AG09309 (cell line): ENCODE measurements at regions not wholly inside any gene's neighbourhood (a gene's known extent, or its start where the extent isn't known, plus 50 kb on each side); places are given as distances from the start of the nearest gene placed in this dataset.

Source experiments
- DNase-seq: peaks from one replicate; pipeline ENCODE4 v3.0.0-alpha.2; 2010; ENCODE audit warnings: low read depth
- H3K4me3 ChIP-seq: 2 replicates; pipeline ENCODE4 v1.5.1; 2011; ENCODE audit warnings: mild to moderate bottlenecking, low read depth, low read length, moderate library complexity; ENCODE audit not compliant: control insufficient read depth
- CTCF ChIP-seq: IDR thresholded peaks from 2 replicates; pipeline ENCODE4 v1.5.1; 2011; ENCODE audit warnings: mild to moderate bottlenecking, low read depth, low read length, inconsistent platforms; ENCODE audit not compliant: insufficient read depth, control insufficient read depth; ENCODE audit errors: missing control alignments

DNA sequence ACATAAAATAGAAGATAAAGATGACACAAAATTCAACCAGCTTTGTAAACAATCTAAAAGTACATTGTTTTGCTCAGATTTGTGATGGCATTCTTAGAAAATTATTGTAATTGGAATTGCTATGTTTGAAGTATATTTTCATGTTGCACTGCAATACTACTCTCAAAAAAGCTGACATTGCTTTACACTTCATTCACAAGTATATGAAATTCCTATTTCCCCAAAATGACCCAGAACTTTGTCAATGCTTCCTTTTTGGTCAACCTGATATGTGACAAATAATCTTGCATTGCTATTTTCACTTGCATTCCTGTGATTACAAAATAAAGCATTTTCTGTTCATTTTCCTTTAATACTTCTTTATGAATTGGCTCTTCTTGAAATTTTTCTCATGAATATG, 104.1 kb upstream of the BMP5 start:
- no peak for DNase-seq
- H3K4me3 ChIP-seq, result no peak overlapping the region
- TF ChIP-seq CTCF, result no peak

DNA sequence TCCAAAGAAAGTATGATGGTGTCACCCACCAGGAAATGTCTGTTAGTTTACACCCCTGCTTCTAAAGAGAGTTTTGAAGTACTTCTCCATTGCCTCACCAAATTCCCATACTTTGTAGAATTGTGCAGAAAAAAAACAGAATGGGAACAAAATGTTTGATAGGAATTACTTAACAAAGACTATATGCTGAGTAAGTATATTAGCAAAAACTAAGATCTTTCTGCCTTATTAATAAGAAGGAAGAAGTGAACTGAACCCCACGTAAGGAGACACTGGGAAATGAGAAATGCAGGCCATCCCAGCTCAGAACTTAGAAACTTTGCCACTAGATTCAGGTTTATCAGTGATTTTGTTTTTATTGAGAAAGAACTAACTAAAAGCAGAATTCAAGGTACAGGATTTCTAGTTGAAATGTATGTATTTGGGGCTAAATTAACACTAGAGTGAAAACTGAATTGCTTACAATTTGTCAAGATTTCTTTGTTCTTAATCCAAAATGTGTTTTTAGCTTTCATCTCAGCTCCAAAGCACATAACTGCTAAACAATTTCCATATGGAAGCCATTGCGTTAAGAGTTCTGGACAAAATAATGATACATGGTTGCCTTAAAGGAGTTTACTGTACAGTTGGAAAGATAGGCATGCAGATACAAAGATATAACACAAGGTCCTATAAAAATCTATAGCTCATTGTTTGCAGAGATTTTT, 102.7 kb upstream of the BMP5 start:
- TF ChIP-seq CTCF, result no peak
- no peak overlapping the region for H3K4me3 ChIP-seq
- DNase-seq, result no peak

- TF ChIP-seq CTCF, result no peak
- H3K4me3 ChIP-seq, result no peak overlapping the region
- no peak for DNase-seq
Measured at GRCh38 chr6:55974688-55975087, 99.3 kb upstream of the BMP5 start.

GRCh38 chr6:55972091-55972490, 96.7 kb upstream of the BMP5 start:
- no peak overlapping the region for H3K4me3 ChIP-seq
- DNase-seq, result no peak
- no peak for TF ChIP-seq CTCF

DNA sequence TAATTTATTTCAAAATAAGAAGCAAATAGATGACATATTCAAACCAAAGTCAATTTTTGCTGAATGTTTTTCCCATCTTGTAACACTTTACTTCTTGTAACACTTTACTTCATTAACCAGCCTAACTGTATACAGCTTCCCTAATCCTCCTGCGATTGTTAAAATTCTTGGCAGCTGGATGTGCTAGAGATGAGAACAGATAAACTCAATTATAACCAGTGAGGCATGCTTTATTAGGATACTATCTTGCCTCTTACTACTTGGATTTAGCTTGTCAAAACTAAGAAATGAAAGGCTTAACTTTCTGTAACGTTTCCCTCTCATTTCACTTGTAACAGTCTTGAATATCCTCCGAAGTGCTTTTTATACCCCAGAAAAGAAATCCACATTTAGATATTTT, 94.1 kb upstream of the BMP5 start:
- H3K4me3 ChIP-seq, result no peak overlapping the region
- no peak for TF ChIP-seq CTCF
- DNase-seq, result no peak

DNA sequence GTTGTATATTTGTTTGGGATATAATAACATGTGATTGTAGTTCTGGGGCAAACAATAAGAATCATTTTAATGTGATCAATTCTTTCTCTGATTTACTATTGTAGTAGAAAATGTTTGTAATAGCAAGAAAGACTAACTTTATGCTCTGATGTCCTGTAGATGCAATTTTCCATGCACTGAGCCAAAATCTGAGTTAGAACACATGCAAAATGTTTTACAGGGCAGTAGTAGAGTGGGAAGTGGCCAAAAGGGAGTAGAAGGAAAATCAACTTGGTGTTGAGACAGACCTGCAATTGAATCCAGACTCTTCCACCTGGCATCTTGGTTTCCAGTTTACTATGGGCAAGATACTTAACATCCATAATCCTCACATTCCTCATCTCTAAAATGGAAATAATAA, 93.5 kb upstream of the BMP5 start:
- TF ChIP-seq CTCF, result no peak
- no peak overlapping the region for H3K4me3 ChIP-seq
- no peak for DNase-seq

DNA sequence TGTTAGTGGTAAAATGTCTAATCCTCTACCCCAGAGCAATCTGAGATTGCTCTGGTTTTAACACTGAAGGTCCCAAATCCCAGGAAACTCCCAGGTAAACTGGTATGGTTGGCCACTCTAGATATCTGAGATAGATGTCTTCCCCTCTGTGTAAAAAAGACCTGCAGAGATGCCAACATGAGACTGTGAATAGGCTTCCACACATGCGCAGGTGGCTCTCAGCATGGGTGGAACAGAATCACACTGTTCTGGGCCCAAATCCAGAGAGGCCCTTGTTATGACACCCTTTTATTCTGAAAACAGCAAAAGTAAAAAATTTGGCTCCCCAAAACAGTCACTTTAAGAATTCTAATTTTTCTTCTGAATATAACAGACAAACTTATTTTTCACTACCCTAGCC, 88.7 kb upstream of the BMP5 start:
- TF ChIP-seq CTCF, result no peak
- no peak overlapping the region for H3K4me3 ChIP-seq
- no peak for DNase-seq
